ENCODE measurements at regions not wholly inside any gene's neighbourhood (a gene's known extent, or its start where the extent isn't known, plus 50 kb on each side); places are given as distances from the start of the nearest gene placed in this dataset.

- Histone ChIP-seq H3K9me3 (no peaks in the 10 kb centered on the region), H3K27me3 (ENCODE audit: insufficient read depth in 3 of 3, low read length in 2 of 3) (no peaks in the 10 kb centered on the region), H3K36me3 (ENCODE audit: insufficient read depth in 1 of 2, low read depth in 1 of 2) (no peaks in the 10 kb centered on the region), H3K4me3 (no peak overlapping the region), H3K4me1 (no peaks in the 10 kb centered on the region), H3K27ac (no peak overlapping the region)
- WGBS, 3 donors: 100% methylated on average over 1 of the region's 1 CpG
- intact Hi-C loops (cut with DNase I): no loop called here
- ATAC-seq (no peak), DNase-seq (no peak)
- TF ChIP-seq CTCF (IDR thresholded peaks at IDR 0.05): no peak
These were observed 367.6 kb downstream of the TXNL1 start for GRCh38 chr18:56270671-56271250.

DNA sequence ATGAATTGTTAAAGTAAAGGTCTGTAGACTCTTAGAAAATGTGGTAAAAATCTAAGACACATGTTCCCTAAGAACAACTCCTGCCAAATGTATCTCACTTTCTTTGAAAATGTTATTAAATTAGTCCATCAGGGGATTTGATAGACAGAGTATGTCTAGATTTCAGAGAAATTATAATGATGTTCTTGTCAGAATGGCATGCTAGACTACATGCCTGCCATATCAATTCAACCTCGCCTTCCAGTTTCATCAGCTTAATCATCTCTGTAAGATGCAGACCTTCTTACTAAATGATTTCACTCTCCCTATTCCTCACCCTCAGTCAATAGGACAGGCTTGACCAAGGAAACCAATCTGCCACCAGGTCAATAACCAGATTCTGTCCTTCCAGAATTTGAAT, 368.4 kb downstream of the TXNL1 start:
- DNase-seq (no peak), ATAC-seq (no peak)
- H3K36me3 ChIP-seq (ENCODE audit: insufficient read depth in 1 of 2, low read depth in 1 of 2): no peaks in the 10 kb centered on the region
- no peak overlapping the region for H3K27ac ChIP-seq
- H3K27me3 ChIP-seq (ENCODE audit: insufficient read depth in 3 of 3, low read length in 2 of 3): no peaks in the 10 kb centered on the region
- H3K4me3 ChIP-seq: no peak overlapping the region
- WGBS, 3 donors: 90 to 95% (median 93%) methylated on average over 1 of the region's 1 CpG
- no peaks in the 10 kb centered on the region for H3K4me1 ChIP-seq
- no peak for TF ChIP-seq CTCF (IDR thresholded peaks at IDR 0.05)
- intact Hi-C loops (cut with DNase I): no loop called here
- no peaks in the 10 kb centered on the region for H3K9me3 ChIP-seq

- Histone ChIP-seq H3K27ac (no peak overlapping the region), H3K36me3 (ENCODE audit: insufficient read depth in 1 of 2, low read depth in 1 of 2) (no peaks in the 10 kb centered on the region), H3K4me1 (no peaks in the 10 kb centered on the region), H3K4me3 (no peak overlapping the region), H3K27me3 (ENCODE audit: insufficient read depth in 3 of 3, low read length in 2 of 3) (no peaks in the 10 kb centered on the region), H3K9me3 (no peaks in the 10 kb centered on the region)
- no peak for TF ChIP-seq CTCF (IDR thresholded peaks at IDR 0.05)
- intact Hi-C loops (cut with DNase I): no loop called here
- no peak for DNase-seq
- no peak for ATAC-seq
- 86 to 91% (median 87%) methylated on average over 1 of the region's 1 CpG for WGBS, 3 donors
These were observed 369.4 kb downstream of the TXNL1 start for GRCh38 chr18:56268952-56269351.

DNA sequence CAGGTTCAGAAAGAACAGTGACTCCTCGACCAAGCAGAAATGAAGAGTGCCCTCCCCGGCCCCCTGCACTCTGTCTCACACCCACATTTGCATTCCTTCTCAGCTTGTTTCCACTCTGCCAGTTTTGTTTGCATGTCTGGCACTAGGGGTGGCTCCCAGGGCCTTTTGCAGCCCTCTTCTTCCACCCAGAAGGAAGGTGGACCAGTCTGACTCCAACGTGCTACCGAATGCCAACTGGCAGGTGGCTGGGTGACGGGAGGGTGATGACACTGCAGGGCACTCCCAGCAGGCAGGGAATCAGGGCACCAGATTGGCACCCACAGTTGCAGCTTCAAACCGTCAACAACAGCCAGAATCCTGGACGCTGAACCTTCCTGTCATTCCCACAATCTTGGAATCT, 371.1 kb downstream of the TXNL1 start:
- ATAC-seq (no peak), DNase-seq (no peak)
- intact Hi-C loops (cut with DNase I): no loop called here
- H3K9me3 ChIP-seq: no peaks in the 10 kb centered on the region
- no peak overlapping the region for H3K4me3 ChIP-seq
- no peaks in the 10 kb centered on the region for H3K4me1 ChIP-seq
- WGBS, 3 donors: 30 to 44% (median 30%) methylated on average over 7 of the region's 7 CpGs
- no peak overlapping the region for H3K27ac ChIP-seq
- H3K27me3 ChIP-seq (ENCODE audit: insufficient read depth in 3 of 3, low read length in 2 of 3): no peaks in the 10 kb centered on the region
- H3K36me3 ChIP-seq (ENCODE audit: insufficient read depth in 1 of 2, low read depth in 1 of 2): no peaks in the 10 kb centered on the region
- no peak for TF ChIP-seq CTCF (IDR thresholded peaks at IDR 0.05)

DNA sequence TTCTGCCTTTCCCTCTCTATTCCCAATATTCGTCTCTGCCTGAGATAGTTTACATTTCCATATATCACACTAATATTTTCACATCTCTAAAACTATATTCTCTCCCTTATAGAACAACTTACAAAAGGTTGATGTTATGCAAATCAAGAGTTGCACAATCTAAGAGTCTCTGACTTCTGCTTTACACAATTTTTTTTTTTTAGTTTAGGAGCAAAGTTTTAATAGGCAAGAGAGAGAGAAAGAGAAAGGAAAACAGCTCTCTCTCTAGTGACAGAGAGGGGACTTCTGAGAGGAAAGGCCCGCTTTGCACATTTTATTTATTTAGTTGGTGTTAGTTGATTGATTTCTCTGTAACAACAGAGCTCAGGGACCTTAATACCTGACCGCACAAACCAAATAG, 380.2 kb downstream of the TXNL1 start:
- Histone ChIP-seq H3K4me3 (no peak overlapping the region), H3K36me3 (ENCODE audit: insufficient read depth in 1 of 2, low read depth in 1 of 2) (no peaks in the 10 kb centered on the region), H3K9me3 (no peaks in the 10 kb centered on the region), H3K4me1 (no peaks in the 10 kb centered on the region), H3K27me3 (ENCODE audit: insufficient read depth in 3 of 3, low read length in 2 of 3) (no peaks in the 10 kb centered on the region), H3K27ac (no peak overlapping the region)
- TF ChIP-seq CTCF (IDR thresholded peaks at IDR 0.05): no peak
- no peak for DNase-seq
- no peak for ATAC-seq
- WGBS, 3 donors: 92 to 97% (median 93%) methylated on average over 3 of the region's 3 CpGs
- intact Hi-C loops (cut with DNase I): no loop called here

Measured in psoas muscle (tissue), 7 donors.